HepG2 (cell line): ENCODE measurements at regions not wholly inside any gene's neighbourhood (a gene's known extent, or its start where the extent isn't known, plus 50 kb on each side); places are given as distances from the start of the nearest gene placed in this dataset.
A peak's percentile ranks its signal among the peaks of the same experiment; 100 is the strongest.

Experiments used
- FOXO1 ChIP-seq: sonication (generic); formaldehyde crosslinking; IDR thresholded peaks from 2 replicates; pipeline ENCODE4 v1.4.0; 2020; ENCODE audit warnings: missing genetic modification reagents
- GATAD2A ChIP-seq: IDR thresholded peaks from 2 replicates; pipeline ENCODE4 v1.6.1; 2016
- HOXA7 ChIP-seq: sonication (generic); formaldehyde crosslinking; IDR thresholded peaks from 2 replicates; pipeline ENCODE4 v1.8.1; 2022; ENCODE audit warnings: mild to moderate bottlenecking, missing genetic modification reagents, moderate library complexity
- JUNB ChIP-seq: sonication (generic); formaldehyde crosslinking; IDR thresholded peaks from 2 replicates; pipeline ENCODE4 v1.8.0; 2022; ENCODE audit warnings: missing genetic modification reagents, mild to moderate bottlenecking, borderline replicate concordance
- KAT8 ChIP-seq: IDR thresholded peaks from 2 replicates; pipeline ENCODE4 v1.6.1; 2016; ENCODE audit warnings: missing genetic modification reagents, missing compliant biosample characterization
- PCBP1 ChIP-seq: fragments of 200-400 bp; formaldehyde crosslinking; IDR thresholded peaks from 2 replicates; pipeline ENCODE4 v1.6.1; 2017; ENCODE audit warnings: mild to moderate bottlenecking, low read depth, low read length, borderline replicate concordance
- RORA ChIP-seq: sonication (generic); formaldehyde crosslinking; IDR thresholded peaks from 2 replicates; pipeline ENCODE4 v1.5.0; 2020; ENCODE audit warnings: mild to moderate bottlenecking, missing genetic modification reagents, moderate library complexity
- SP4 ChIP-seq: sonication (generic); formaldehyde crosslinking; IDR thresholded peaks from 2 replicates; pipeline ENCODE4 v1.8.1; 2023; ENCODE audit warnings: mild to moderate bottlenecking, missing genetic modification reagents
- ZC3H4 ChIP-seq: sonication (generic); formaldehyde crosslinking; IDR thresholded peaks from 2 replicates; pipeline ENCODE4 v1.4.0; 2020; ENCODE audit warnings: missing genetic modification reagents, borderline replicate concordance
- ZFP36 ChIP-seq: fragments of 150-350 bp; IDR thresholded peaks from 2 replicates; pipeline ENCODE4 v1.6.1; 2018; ENCODE audit warnings: borderline replicate concordance, low read length, low read depth; ENCODE audit not compliant: partially characterized antibody
- ZNF292 ChIP-seq: sonication (generic); formaldehyde crosslinking; IDR thresholded peaks from 2 replicates; pipeline ENCODE4 v1.8.1; 2022; ENCODE audit warnings: mild to moderate bottlenecking, low read depth, missing genetic modification reagents, borderline replicate concordance
- ZNF331 ChIP-seq: sonication (generic); formaldehyde crosslinking; IDR thresholded peaks from 2 replicates; pipeline ENCODE4 v1.4.0; 2020; ENCODE audit warnings: missing genetic modification reagents
- ZNF567 ChIP-seq: sonication (generic); formaldehyde crosslinking; IDR thresholded peaks from 2 replicates; pipeline ENCODE4 v1.8.1; 2023; ENCODE audit warnings: mild to moderate bottlenecking, missing genetic modification reagents, borderline replicate concordance
- ZNF879 ChIP-seq: sonication (generic); formaldehyde crosslinking; IDR thresholded peaks from 2 replicates; pipeline ENCODE4 v1.8.1; 2023; ENCODE audit warnings: missing genetic modification reagents
- ZSCAN22 ChIP-seq: sonication (generic); formaldehyde crosslinking; IDR thresholded peaks from 2 replicates; pipeline ENCODE4 v1.4.0; 2020; ENCODE audit warnings: mild to moderate bottlenecking, missing genetic modification reagents
- ZSCAN29 ChIP-seq: sonication (generic); formaldehyde crosslinking; conservative IDR thresholded peaks from 2 replicates; pipeline ENCODE4 v1.4.0; 2020; ENCODE audit warnings: mild to moderate bottlenecking, missing genetic modification reagents
- TF ChIP-seq, protein P1 (sequence below): sonication (generic); formaldehyde crosslinking; IDR thresholded peaks from 2 replicates; pipeline ENCODE4 v1.5.1; 2020; ENCODE audit warnings: mild to moderate bottlenecking, missing genetic modification reagents, moderate library complexity
- TF ChIP-seq, protein P2 (sequence below): sonication (generic); formaldehyde crosslinking; IDR thresholded peaks from 2 replicates; pipeline ENCODE4 v1.4.0; 2020; ENCODE audit warnings: missing genetic modification reagents, borderline replicate concordance
- TF ChIP-seq, protein P3 (sequence below): sonication (generic); formaldehyde crosslinking; IDR thresholded peaks from 2 replicates; pipeline ENCODE4 v1.4.0; 2020; ENCODE audit warnings: missing genetic modification reagents
- TF ChIP-seq, protein P4 (sequence below): sonication (generic); formaldehyde crosslinking; IDR thresholded peaks from 2 replicates; pipeline ENCODE4 v1.4.0; 2020; ENCODE audit warnings: mild to moderate bottlenecking, missing genetic modification reagents

DNA sequence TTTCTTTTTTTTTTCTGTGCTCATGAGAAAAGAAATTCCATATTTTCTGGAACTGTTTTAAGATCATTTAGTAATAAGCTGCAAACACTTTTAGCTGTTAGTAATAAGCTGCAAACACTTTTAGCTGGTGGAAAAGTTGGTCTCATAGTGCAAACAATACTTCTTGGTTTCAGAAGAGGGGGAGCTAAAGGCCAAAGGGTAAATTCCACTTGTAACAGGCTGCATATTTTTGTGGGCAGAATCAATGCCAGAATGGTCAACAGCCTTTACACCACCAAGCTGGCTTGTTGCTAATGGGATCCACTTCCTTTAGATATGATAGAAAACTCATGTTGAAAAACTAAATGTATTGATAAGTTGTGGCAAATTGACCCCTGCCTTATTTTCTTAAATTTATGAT is 356.8 kb downstream of the NR4A2 start (continued):
- no peak for TF ChIP-seq ZNF567
- 0 out of 2 replicates have a peak, but pooled peaks have one; percentile 35 for TF ChIP-seq KAT8 (CRISPR knock-in tag)
- no peak for TF ChIP-seq PCBP1
- peak; percentile 93 for TF ChIP-seq FOXO1 (CRISPR knock-in tag)
- TF ChIP-seq SP4 (CRISPR knock-in tag): no peak
- no peak for TF ChIP-seq ZSCAN22 (CRISPR knock-in tag)
- no peak for TF ChIP-seq ZC3H4 (CRISPR knock-in tag)
- TF ChIP-seq, protein P1, sequence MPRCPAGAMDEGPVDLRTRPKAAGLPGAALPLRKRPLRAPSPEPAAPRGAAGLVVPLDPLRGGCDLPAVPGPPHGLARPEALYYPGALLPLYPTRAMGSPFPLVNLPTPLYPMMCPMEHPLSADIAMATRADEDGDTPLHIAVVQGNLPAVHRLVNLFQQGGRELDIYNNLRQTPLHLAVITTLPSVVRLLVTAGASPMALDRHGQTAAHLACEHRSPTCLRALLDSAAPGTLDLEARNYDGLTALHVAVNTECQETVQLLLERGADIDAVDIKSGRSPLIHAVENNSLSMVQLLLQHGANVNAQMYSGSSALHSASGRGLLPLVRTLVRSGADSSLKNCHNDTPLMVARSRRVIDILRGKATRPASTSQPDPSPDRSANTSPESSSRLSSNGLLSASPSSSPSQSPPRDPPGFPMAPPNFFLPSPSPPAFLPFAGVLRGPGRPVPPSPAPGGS (CRISPR knock-in tag): no peak
- no peak for TF ChIP-seq HOXA7
- no peak for TF ChIP-seq ZNF879 (CRISPR knock-in tag)
- no peak for TF ChIP-seq JUNB (CRISPR knock-in tag)
- peak; percentile 86 for TF ChIP-seq GATAD2A (CRISPR knock-in tag)
- TF ChIP-seq ZSCAN29 (CRISPR knock-in tag): 0 out of 2 replicates have a peak, but pooled peaks have one; percentile 51
- TF ChIP-seq RORA (CRISPR knock-in tag): no peak
- TF ChIP-seq ZNF331 (CRISPR knock-in tag): peak; percentile 91
- TF ChIP-seq, protein P2, sequence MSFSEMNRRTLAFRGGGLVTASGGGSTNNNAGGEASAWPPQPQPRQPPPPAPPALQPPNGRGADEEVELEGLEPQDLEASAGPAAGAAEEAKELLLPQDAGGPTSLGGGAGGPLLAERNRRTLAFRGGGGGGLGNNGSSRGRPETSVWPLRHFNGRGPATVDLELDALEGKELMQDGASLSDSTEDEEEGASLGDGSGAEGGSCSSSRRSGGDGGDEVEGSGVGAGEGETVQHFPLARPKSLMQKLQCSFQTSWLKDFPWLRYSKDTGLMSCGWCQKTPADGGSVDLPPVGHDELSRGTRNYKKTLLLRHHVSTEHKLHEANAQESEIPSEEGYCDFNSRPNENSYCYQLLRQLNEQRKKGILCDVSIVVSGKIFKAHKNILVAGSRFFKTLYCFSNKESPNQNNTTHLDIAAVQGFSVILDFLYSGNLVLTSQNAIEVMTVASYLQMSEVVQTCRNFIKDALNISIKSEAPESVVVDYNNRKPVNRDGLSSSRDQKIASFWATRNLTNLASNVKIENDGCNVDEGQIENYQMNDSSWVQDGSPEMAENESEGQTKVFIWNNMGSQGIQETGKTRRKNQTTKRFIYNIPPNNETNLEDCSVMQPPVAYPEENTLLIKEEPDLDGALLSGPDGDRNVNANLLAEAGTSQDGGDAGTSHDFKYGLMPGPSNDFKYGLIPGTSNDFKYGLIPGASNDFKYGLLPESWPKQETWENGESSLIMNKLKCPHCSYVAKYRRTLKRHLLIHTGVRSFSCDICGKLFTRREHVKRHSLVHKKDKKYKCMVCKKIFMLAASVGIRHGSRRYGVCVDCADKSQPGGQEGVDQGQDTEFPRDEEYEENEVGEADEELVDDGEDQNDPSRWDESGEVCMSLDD (CRISPR knock-in tag): peak; percentile 84; the same call in 1 of the 2 replicates
- peak; percentile 75; the same call in 1 of the 2 replicates for TF ChIP-seq ZNF292 (CRISPR knock-in tag)
- no peak for TF ChIP-seq ZFP36
- TF ChIP-seq, protein P3, sequence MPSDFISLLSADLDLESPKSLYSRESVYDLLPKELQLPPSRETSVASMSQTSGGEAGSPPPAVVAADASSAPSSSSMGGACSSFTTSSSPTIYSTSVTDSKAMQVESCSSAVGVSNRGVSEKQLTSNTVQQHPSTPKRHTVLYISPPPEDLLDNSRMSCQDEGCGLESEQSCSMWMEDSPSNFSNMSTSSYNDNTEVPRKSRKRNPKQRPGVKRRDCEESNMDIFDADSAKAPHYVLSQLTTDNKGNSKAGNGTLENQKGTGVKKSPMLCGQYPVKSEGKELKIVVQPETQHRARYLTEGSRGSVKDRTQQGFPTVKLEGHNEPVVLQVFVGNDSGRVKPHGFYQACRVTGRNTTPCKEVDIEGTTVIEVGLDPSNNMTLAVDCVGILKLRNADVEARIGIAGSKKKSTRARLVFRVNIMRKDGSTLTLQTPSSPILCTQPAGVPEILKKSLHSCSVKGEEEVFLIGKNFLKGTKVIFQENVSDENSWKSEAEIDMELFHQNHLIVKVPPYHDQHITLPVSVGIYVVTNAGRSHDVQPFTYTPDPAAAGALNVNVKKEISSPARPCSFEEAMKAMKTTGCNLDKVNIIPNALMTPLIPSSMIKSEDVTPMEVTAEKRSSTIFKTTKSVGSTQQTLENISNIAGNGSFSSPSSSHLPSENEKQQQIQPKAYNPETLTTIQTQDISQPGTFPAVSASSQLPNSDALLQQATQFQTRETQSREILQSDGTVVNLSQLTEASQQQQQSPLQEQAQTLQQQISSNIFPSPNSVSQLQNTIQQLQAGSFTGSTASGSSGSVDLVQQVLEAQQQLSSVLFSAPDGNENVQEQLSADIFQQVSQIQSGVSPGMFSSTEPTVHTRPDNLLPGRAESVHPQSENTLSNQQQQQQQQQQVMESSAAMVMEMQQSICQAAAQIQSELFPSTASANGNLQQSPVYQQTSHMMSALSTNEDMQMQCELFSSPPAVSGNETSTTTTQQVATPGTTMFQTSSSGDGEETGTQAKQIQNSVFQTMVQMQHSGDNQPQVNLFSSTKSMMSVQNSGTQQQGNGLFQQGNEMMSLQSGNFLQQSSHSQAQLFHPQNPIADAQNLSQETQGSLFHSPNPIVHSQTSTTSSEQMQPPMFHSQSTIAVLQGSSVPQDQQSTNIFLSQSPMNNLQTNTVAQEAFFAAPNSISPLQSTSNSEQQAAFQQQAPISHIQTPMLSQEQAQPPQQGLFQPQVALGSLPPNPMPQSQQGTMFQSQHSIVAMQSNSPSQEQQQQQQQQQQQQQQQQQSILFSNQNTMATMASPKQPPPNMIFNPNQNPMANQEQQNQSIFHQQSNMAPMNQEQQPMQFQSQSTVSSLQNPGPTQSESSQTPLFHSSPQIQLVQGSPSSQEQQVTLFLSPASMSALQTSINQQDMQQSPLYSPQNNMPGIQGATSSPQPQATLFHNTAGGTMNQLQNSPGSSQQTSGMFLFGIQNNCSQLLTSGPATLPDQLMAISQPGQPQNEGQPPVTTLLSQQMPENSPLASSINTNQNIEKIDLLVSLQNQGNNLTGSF (CRISPR knock-in tag): no peak
- TF ChIP-seq, protein P4, sequence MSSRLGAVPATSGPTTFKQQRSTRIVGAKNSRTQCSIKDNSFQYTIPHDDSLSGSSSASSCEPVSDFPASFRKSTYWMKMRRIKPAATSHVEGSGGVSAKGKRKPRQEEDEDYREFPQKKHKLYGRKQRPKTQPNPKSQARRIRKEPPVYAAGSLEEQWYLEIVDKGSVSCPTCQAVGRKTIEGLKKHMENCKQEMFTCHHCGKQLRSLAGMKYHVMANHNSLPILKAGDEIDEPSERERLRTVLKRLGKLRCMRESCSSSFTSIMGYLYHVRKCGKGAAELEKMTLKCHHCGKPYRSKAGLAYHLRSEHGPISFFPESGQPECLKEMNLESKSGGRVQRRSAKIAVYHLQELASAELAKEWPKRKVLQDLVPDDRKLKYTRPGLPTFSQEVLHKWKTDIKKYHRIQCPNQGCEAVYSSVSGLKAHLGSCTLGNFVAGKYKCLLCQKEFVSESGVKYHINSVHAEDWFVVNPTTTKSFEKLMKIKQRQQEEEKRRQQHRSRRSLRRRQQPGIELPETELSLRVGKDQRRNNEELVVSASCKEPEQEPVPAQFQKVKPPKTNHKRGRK: 0 out of 2 replicates have a peak, but pooled peaks have one; percentile 48
